Endothelial cell (in vitro differentiated cells): ENCODE measurements at regions not wholly inside any gene's neighbourhood (a gene's known extent, or its start where the extent isn't known, plus 50 kb on each side); places are given as distances from the start of the nearest gene placed in this dataset.

Experiments used
- DNase-seq: peaks from one replicate; pipeline ENCODE4 v3.0.0; 2021; ENCODE audit warnings: low spot score
- H3K27ac Mint-ChIP-seq: one replicate; pipeline ENCODE4 v1.8.0; 2021; ENCODE audit warnings: mixed read lengths, inconsistent platforms; ENCODE audit not compliant: unreplicated experiment
- H3K27me3 Mint-ChIP-seq: one replicate; pipeline ENCODE4 v1.8.0; 2021; ENCODE audit warnings: mild to moderate bottlenecking, moderate library complexity, mixed read lengths, inconsistent platforms; ENCODE audit not compliant: unreplicated experiment
- H3K36me3 Mint-ChIP-seq: one replicate; pipeline ENCODE4 v1.8.0; 2021; ENCODE audit warnings: mild to moderate bottlenecking, low read depth, mixed read lengths, inconsistent platforms; ENCODE audit not compliant: unreplicated experiment
- H3K4me1 Mint-ChIP-seq: one replicate; pipeline ENCODE4 v1.8.0; 2021; ENCODE audit warnings: mild to moderate bottlenecking, mixed read lengths, inconsistent platforms; ENCODE audit not compliant: unreplicated experiment
- H3K4me3 Mint-ChIP-seq: one replicate; pipeline ENCODE4 v1.8.0; 2021; ENCODE audit warnings: mild to moderate bottlenecking, mixed read lengths, inconsistent platforms; ENCODE audit not compliant: unreplicated experiment
- H3K9me3 Mint-ChIP-seq: one replicate; pipeline ENCODE4 v1.8.0; 2021; ENCODE audit warnings: mixed read lengths, inconsistent platforms; ENCODE audit not compliant: unreplicated experiment
- TF ChIP-seq, protein P1 (sequence below): fragments of 200-600 bp; sonication (generic); IDR thresholded peaks from one replicate; pipeline ENCODE4 v1.5.0; 2021; ENCODE audit warnings: antibody characterized with exemption; ENCODE audit not compliant: unreplicated experiment

DNA sequence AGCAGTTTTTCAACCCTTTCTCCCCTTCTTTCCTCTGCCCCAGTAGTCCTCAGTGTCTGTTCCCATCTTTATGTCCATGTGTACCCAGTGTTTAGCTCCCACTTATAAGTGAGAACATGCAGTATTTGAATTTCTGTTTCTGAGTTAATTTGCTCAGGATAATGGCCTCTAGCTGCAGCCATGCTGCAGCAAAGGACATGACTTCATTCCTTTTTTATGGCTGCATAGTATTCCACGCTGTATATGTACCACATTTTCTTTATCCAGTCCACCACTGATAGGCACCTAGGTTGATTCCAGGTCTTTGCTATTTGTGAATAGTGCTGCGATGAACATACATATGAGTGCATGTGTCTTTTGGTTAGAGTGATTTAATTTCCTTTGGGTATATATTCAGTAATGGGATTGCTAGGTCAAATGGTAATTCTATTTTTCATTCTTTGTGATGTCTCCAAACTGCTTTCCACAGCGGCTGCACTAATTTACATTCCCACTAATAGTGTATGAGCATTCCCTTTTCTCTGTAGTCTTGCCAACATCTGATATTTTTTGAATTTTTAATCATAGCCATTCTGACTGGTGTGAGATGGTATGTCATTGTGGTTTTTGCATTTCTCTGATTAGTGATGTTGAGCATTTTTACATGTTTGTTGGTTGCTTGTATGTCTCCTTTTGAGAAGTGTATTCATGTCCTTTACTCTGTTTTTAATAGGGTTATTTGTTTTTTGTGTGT lies 54.6 kb upstream of the ANK2 start:
- no peak for DNase-seq
- H3K27me3 Mint-ChIP-seq, result no peaks in the 10 kb centered on the region
- H3K9me3 Mint-ChIP-seq, result no peaks in the 10 kb centered on the region
- no peak overlapping the region for H3K4me3 Mint-ChIP-seq
- peak overlapping the region; percentile 11 for H3K27ac Mint-ChIP-seq
- TF ChIP-seq, protein P1, sequence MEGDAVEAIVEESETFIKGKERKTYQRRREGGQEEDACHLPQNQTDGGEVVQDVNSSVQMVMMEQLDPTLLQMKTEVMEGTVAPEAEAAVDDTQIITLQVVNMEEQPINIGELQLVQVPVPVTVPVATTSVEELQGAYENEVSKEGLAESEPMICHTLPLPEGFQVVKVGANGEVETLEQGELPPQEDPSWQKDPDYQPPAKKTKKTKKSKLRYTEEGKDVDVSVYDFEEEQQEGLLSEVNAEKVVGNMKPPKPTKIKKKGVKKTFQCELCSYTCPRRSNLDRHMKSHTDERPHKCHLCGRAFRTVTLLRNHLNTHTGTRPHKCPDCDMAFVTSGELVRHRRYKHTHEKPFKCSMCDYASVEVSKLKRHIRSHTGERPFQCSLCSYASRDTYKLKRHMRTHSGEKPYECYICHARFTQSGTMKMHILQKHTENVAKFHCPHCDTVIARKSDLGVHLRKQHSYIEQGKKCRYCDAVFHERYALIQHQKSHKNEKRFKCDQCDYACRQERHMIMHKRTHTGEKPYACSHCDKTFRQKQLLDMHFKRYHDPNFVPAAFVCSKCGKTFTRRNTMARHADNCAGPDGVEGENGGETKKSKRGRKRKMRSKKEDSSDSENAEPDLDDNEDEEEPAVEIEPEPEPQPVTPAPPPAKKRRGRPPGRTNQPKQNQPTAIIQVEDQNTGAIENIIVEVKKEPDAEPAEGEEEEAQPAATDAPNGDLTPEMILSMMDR, result no peak
- no peaks in the 10 kb centered on the region for H3K36me3 Mint-ChIP-seq
- H3K4me1 Mint-ChIP-seq, result no peaks in the 10 kb centered on the region
